Chondrocyte (in vitro differentiated cells): ENCODE measurements at regions not wholly inside any gene's neighbourhood (a gene's known extent, or its start where the extent isn't known, plus 50 kb on each side); places are given as distances from the start of the nearest gene placed in this dataset.
A peak's percentile ranks its signal among the peaks of the same experiment; 100 is the strongest.

Experiments used
- DNase-seq: peaks from one replicate; pipeline ENCODE4 v3.0.0; 2021; ENCODE audit warnings: mixed read lengths, low spot score
- H3K27ac Mint-ChIP-seq: one replicate; pipeline ENCODE4 v1.8.0; 2021; ENCODE audit warnings: mild to moderate bottlenecking, moderate library complexity, mixed read lengths; ENCODE audit not compliant: unreplicated experiment
- H3K27me3 Mint-ChIP-seq: 2 replicates; pipeline ENCODE4 v1.8.0; 2021; ENCODE audit warnings: low read depth, mixed read lengths
- H3K36me3 Mint-ChIP-seq: 2 replicates; pipeline ENCODE4 v1.8.0; 2021; ENCODE audit warnings: low read depth, mixed read lengths
- H3K4me1 Mint-ChIP-seq: 2 replicates; pipeline ENCODE4 v1.8.0; 2021; ENCODE audit warnings: low read depth, mild to moderate bottlenecking, mixed read lengths
- H3K4me3 Mint-ChIP-seq: one replicate; pipeline ENCODE4 v1.8.0; 2021; ENCODE audit warnings: mild to moderate bottlenecking, moderate library complexity, mixed read lengths; ENCODE audit not compliant: unreplicated experiment
- H3K9me3 Mint-ChIP-seq: 2 replicates; pipeline ENCODE4 v1.8.0; 2021; ENCODE audit warnings: low read depth, mixed read lengths
- TF ChIP-seq, protein P1 (sequence below): fragments of 200-600 bp; sonication (generic); IDR thresholded peaks from 2 replicates; pipeline ENCODE4 v1.5.0; 2021; ENCODE audit warnings: antibody characterized with exemption, mild to moderate bottlenecking, moderate library complexity

DNA sequence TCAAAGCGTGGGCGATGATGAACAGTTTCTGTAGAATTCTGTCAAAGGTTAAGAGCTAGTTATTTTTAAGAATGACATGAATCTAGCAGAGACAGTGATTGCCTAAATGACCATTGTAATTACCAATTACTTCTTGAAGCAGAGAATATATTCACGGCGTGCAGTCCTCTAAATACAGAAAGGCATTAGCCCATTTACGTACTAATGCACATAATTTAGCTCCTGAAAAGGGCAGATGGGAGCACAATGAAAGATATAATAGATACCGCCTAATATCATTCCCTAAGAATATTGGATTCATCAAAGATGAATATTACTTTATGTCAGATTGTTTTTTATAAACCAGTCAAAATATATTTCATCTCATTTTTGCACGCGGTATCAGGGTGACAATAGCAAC is 212.4 kb downstream of the URI1 start:
- Mint-ChIP-seq H3K36me3 (no peaks in the 10 kb centered on the region), H3K4me3 (no peak overlapping the region), H3K27me3 (peaks cover 4% of the 10 kb centered on the region), H3K9me3 (no peaks in the 10 kb centered on the region), H3K27ac (no peak overlapping the region), H3K4me1 (no peaks in the 10 kb centered on the region)
- TF ChIP-seq, protein P1, sequence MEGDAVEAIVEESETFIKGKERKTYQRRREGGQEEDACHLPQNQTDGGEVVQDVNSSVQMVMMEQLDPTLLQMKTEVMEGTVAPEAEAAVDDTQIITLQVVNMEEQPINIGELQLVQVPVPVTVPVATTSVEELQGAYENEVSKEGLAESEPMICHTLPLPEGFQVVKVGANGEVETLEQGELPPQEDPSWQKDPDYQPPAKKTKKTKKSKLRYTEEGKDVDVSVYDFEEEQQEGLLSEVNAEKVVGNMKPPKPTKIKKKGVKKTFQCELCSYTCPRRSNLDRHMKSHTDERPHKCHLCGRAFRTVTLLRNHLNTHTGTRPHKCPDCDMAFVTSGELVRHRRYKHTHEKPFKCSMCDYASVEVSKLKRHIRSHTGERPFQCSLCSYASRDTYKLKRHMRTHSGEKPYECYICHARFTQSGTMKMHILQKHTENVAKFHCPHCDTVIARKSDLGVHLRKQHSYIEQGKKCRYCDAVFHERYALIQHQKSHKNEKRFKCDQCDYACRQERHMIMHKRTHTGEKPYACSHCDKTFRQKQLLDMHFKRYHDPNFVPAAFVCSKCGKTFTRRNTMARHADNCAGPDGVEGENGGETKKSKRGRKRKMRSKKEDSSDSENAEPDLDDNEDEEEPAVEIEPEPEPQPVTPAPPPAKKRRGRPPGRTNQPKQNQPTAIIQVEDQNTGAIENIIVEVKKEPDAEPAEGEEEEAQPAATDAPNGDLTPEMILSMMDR, result no peak
- DNase-seq, result no peak

DNA sequence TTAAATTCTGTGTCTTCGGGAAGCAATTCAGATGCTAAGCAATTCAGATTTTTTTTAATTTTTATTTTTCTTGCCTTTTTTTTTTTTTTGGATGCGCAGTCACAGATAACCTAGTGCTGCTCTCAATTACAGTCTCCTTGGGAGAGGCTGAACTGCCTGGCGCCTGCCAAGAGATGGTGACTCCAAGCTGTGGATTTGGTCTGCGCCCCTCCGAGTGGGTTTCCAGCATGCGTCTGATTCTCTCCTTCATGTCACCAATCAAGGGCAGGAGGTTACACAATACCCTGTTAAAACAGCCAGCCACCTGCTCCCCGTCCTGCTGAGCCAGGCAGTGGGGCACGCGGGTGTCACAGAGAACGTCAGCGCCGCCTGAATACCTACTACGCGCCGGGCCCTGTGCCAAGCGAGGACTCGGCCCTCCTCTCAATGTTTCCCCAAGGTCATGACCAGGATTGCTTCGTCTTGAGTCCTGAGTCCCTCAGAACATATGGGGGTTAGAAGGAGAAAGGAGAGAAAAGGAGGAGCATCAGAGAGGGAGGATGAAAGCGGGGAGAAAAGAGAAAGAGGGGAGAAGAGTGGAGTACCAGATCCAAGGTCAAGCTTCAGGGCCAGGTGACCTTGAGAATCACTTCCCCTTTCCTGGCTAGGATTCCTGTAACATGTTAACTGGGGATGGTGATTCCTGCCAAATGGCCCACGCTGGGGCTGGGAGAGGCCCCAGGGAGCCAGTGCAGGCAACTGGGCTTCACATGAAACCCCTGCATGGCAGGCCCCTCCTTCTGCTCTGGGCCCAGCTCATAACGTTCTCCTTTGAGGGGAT is 213.6 kb downstream of the URI1 start:
- DNase-seq, result peak; percentile 81
- peaks cover 4% of the 10 kb centered on the region for H3K27me3 Mint-ChIP-seq
- TF ChIP-seq, protein P1, result no peak
- no peak overlapping the region for H3K27ac Mint-ChIP-seq
- H3K9me3 Mint-ChIP-seq, result no peaks in the 10 kb centered on the region
- no peak overlapping the region for H3K4me3 Mint-ChIP-seq
- no peaks in the 10 kb centered on the region for H3K4me1 Mint-ChIP-seq
- no peaks in the 10 kb centered on the region for H3K36me3 Mint-ChIP-seq

DNA sequence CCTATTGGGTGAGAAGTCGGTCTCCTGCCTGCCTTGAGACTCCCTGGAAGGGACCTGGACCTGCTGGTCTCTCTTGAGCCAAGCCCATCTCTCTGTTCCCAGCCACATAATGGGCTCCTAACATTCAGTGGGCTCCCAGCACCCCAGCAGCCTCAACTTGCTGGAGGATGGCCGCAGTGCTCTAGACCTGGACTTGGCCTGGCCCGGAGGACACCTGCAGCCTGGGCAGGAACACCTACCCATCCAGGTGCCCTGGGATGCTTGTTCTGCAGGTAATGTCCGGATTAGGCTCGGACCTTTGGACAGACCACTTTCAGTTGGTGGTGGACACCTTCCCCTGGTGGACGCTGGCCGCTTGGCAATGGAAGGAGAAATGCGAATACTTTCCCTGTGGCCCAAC is 214.6 kb downstream of the URI1 start:
- Mint-ChIP-seq H3K36me3 (no peaks in the 10 kb centered on the region), H3K27me3 (peaks cover 4% of the 10 kb centered on the region), H3K9me3 (no peaks in the 10 kb centered on the region), H3K4me1 (no peaks in the 10 kb centered on the region), H3K27ac (no peak overlapping the region), H3K4me3 (no peak overlapping the region)
- DNase-seq, result peak; percentile 66
- TF ChIP-seq, protein P1, result no peak

DNA sequence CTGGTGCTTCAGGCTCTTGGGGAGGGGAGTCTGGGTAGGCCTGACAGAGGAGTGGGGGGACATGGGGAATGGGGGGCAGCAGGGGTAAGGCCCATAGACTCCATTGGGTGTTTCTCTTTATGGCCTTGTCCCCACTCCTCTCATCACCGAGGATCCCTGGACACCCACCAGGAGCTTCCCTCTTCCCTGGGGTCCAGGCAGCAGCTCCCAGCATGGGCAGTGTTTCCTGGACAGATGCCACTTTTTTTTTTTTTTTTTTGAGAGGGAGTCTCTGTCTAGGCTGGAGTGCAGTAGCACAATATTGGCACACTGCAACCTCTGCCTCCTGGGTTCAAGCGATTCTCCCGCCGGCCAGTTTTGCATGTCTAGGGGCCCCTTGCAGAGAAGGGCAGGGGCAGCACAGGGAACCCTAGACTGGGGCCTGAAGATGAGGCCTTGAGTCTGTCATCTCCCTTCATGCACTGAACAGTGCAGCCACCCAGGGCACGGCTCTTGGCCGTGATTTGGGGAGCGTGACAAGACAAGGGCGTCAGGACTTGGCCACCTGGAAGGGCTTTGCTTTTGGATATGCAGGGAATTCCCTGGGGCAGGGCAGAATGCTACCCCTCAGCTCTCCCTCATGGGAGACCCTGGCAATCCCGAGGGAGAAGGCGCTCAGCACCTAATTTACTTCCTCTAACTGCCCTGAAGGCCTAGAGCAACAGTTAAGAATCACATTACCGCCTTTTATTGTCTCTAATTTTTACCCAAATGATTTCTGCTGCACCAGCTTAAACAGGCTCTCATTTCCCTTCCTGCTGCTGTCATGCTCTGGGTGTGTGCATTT is 213.9 kb upstream of the ZNF536 start:
- TF ChIP-seq, protein P1, result no peak
- Mint-ChIP-seq H3K36me3 (no peaks in the 10 kb centered on the region), H3K9me3 (peaks cover 7% of the 10 kb centered on the region), H3K27ac (no peak overlapping the region), H3K4me3 (no peak overlapping the region), H3K4me1 (no peaks in the 10 kb centered on the region), H3K27me3 (peaks cover under 1% of the 10 kb centered on the region)
- DNase-seq, result peak; percentile 69

DNA sequence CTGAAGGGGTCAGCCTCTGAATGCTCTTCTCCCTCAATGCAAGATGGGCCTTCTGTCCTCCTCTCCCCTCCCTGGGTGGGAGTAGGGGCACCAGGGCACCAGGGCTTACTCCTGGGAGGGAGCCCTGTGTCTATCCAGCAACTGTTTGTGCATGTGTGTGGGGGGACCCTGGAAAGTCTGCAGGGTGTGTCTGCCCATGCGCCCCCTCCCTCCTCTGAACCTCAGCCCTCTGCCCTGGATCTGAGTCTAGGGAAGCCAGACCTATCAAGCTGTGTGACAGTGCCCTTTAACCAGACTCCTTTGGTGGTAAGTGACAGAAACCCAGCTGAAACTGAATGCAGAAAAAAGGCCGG is 213.3 kb upstream of the ZNF536 start:
- H3K27ac Mint-ChIP-seq, result no peak overlapping the region
- no peaks in the 10 kb centered on the region for H3K27me3 Mint-ChIP-seq
- H3K4me3 Mint-ChIP-seq, result no peak overlapping the region
- TF ChIP-seq, protein P1, result no peak
- no peaks in the 10 kb centered on the region for H3K36me3 Mint-ChIP-seq
- H3K9me3 Mint-ChIP-seq, result peaks cover 9% of the 10 kb centered on the region
- DNase-seq, result no peak
- no peaks in the 10 kb centered on the region for H3K4me1 Mint-ChIP-seq
